Fibroblast of the conjunctiva (primary cell): ENCODE measurements at regions not wholly inside any gene's neighbourhood (a gene's known extent, or its start where the extent isn't known, plus 50 kb on each side); places are given as distances from the start of the nearest gene placed in this dataset.

Source experiments
- DNase-seq: peaks from one replicate; pipeline ENCODE4 v3.0.0-alpha.2; 2010; ENCODE audit warnings: low read depth

DNA sequence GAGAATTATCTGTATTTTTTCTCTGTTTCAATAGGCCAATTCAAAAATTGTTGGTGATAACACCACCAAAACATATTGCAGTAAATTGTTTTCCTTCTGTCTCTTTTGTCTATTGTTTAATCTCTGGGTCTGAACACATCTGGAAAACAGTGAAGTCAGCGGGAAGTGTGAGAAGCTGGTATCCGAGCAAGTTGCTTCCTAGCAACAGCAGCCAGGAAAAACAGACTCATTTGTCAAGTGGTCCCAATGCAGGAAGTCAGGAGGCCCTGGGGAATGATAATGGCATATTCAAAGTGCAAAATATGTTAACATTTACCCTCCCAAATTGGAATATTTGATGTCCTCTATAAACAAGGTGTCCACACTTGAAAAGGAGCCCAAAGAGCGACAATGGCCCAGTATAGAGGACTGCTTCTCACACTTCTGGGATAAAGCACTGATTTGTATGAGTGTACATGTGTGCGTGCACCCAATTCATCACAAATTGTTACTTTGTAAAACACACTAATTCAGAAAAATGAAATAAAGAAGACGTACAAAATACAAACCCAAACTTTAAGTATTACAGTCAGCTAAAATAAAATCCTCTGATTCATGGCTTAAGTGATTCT is 515.0 kb downstream of the TBC1D4 start:
- DNase-seq = peak; percentile 5

DNA sequence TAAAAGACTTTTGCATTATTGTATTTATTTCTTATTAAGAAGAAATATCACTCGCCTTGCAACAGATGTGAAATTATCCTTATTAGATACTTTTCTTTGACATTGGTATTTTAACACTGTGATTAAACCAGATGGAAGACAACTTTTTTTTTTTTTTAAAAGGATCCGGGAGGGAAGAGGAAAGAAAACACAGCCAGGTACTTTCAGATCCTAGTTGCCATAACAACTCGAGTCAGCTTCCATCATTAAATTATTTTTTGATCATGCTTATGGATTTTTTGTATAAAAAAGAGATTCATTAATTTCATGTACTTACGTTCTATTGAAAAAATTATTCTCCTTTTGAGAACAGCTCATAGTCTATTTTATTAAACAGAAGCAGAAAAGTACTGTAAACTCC is 515.7 kb downstream of the TBC1D4 start:
- no peak for DNase-seq

DNA sequence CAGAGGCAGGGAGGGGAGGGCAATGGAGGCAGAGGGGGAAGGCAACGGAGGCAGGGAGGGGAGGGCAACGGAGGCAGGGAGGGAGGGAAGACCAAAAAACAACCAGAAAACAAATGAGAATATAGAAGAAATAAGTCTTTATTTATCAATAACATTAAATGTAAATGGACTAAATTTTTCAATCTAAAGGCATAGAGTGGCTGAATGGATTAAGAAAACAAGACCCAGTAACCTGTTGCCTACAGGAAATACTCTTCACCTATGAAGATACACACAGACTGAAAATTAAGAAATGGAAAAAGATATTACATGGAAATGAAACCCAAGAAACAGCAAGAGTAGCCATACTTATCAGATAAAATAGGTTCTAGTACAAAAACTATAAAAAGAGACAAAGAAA is 536.3 kb downstream of the TBC1D4 start:
- no peak for DNase-seq

DNA sequence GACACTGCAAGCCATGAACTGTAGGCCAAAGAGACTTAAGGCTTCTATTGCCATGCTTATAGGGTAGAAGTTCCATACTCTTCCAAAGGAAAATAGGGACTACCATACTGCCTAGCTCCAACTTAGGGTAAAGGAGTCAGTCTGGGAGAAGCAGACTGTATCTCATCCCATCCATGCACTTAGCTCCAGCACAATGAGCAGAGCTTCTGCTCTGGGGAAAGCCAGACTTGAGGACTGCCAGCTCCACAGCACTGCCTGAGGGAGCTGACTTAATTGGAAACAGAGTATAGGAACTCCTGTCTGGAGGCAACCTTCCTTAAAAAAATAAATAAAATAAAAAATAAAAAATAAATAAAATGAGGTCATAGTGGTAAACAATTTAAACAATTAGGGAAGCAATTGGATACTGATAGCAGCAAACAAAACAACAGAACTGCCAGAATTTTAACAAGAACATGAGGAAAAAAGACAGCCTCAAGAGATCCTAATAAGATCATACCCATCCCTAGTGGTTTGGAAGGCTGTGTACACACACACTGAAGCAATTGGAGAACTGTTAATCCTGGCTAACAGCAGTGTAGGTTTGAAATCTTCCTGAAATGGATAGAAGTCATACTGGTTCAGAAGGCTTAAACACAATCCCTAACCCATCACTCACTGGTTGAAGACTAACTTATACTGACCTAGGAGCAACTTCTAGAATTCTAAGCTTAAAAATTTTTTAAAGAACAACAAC is 550.1 kb downstream of the TBC1D4 start:
- peak; percentile 17 for DNase-seq

DNA sequence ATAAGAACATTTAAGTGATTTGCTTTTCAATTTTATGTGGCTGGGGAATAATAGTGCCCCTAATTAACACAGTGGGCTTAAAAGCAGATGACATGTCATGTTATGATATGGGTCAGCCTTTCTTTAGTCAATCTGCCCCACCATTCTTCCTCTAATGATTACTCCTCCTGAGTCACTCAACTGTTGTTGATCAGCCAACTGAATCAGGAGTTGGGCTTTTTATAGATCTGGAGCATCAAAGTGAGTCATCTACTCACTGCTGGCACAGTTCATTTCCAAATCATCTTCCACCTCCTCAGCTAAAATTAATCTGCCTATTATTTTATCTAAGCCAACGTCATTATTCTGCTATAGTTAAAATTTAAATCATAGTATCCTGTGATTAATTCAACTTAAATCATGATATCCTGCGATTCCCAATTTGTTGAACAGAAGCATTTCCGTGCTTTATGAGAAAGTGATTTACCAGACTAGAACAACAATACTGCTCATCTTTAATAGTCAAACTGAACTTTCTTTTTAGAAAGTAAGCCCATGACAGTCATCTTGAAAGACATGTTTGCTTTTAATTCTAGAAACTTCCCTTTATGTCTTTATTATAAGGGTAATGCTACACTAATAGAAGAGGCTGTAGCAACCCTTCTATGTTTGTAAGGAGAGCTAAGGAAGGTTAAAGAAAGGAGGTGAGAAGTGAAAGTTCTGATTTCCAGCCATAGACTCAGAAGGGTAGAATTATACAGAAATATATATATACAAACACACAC is 551.4 kb downstream of the TBC1D4 start:
- DNase-seq = peak; percentile 27

DNA sequence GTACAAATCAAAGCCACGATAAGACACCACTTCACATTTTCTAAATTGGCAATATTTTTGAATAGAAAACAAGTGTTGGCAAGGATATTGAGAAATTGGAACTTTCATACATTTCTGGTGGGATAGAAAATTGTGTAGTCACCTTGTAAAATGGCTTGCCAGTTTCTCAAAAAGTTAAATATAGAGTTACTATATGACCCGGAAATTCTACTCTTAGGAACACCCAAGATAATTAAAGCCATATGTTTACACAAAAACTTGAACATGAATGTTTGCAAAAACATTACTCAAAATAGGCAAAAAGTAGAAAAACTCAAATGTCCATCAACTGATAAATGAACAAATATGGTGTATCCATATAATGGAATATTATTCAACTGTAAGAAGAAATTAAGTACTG is 552.5 kb downstream of the TBC1D4 start:
- peak; percentile 16 for DNase-seq

DNA sequence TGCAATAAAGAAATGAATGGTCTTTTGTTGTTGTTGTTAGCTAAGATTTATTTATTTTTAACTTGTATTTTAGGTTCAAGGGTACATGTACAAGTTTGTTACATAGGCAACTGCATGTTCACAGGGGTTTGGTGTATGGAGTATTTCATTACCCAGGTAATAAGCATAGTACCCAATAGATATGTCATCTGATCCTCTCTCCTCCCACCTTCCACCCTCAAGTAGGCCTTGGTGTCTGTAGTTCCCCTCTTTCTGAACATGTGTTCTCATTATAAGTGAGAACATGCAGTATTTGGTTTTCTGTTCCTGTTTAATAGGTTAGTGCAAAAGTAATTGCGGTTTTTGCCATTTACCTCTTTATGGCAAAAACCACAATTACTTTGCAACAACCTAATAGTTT is 554.1 kb downstream of the TBC1D4 start:
- DNase-seq = no peak

DNA sequence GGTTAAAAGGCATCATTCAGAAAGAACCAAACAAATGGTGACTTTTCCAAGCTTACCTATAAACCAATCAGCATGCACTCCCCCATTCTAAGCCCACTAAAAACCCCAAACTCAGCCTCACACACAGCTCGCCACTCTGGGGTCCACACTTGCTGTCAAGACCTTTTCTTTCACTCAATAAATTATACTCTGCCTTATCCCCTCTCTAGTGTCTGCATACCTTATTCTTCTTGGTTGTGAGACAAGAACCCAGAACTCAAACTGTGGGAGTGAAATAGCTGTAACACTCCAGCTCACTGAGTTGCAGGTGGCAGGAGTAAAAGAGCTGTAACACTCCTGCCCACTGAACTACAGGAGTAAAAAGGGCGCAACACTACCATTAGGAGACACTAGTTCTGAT is 559.0 kb downstream of the TBC1D4 start:
- DNase-seq = no peak

DNA sequence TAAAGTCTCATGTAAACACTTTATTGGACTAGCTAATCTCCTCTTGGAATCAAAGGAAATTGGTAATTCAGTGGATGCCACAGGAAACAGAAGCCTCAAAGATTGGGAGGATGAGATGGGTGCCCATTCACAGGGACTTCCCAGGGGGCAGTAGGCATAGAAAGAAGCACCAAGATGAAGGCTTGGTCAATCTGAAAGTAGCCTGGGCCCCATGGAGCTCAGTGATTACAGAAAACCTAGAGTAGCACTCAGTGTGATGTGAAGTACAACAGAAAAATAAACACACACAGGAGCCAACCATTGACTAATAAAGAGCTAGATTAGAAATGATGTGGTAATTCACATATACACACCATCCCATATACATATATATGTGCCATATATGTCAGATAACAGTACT is 560.6 kb downstream of the TBC1D4 start:
- DNase-seq = no peak

DNA sequence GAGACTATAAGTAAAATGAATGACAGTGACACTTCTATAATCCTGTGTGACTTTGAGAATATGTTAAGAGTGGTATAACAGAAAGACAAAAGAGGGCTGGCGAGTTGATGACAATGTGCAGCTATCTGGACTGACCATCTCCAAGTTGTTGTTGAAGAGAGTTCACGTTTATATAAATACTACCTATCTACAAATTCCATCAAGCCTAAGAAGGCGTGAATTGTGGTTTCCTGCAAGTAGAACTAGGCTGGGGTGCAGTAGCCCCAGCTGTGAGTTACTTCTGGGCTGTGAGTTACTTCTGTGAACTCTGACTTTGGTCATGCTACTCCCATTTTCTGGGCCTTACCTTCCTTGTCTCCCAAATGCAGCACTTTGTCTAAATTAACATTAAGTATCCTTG is 561.0 kb downstream of the TBC1D4 start:
- DNase-seq = no peak

DNA sequence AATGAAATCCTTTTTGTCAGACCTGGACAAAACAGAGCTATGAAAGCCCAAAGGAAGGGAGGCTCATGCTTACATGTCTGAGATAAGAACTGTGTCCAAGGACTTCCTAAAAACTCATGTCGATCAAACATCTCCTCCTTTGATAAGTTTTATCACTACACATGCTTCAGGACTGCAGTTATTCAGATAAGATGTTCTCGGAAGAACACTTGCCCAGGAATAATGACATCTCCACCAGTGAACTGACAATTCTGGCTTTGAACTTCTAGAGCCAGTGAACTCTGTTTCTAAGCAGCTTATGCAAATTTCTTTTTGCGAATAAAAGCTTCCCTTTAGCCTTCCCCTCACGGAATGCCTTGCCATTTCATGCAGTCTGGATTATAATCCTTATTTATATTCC is 561.6 kb downstream of the TBC1D4 start:
- DNase-seq = no peak

DNA sequence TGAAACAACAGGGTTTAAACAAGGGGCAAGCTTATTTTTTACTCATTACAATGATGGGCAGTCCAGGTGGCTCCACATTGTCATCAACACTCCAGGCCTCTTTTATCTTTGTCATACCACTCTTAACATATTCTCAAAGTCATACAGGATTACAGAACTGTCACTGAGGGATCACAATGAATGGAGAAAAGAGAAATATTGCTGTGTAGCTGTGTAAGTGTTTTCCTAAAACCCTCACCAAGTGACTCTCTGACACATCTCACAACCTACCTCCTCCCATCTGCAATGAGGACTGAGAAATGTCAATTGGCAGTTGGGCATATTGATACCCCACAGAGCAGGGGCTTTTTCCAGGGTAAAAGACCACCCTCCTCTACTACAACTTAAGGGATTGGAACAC is 562.1 kb downstream of the TBC1D4 start:
- no peak for DNase-seq

DNA sequence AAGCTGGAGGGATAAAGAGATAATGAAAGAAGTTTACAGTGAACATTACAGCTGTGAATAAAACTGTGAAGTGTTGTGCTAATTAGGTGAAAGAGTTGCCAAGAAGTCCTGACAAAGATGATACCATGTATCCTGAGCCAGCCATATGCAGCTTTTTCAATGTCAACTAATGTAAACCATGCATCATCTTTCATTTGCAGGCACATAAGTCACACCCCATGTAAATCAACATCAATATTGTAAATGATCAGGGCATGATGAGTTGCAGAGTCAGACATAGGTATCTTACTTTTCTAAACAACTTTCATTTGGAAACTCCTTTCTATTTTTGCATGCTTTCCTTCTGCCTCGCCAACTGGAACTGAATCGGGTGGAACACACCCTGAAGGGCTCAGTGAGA is 569.1 kb downstream of the TBC1D4 start:
- DNase-seq = no peak

DNA sequence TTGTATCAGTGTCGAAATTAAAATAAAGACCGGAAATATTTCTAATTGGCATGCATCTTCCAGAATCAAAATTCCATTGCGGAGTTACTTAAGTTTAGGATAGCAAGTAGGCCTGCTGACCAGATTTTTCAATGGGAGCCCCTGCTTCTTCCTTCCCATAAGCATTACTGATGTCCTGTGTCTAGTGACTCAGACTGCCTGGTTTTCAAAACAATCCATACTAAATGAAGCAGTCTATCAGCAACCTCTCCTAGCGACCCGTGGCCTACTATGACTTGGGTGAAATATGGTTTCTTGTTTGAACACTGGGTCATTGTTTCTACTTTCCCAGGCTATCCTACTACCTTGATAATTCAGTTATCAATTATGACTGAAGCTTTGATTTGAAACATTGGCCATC is 571.6 kb downstream of the TBC1D4 start:
- DNase-seq = no peak

DNA sequence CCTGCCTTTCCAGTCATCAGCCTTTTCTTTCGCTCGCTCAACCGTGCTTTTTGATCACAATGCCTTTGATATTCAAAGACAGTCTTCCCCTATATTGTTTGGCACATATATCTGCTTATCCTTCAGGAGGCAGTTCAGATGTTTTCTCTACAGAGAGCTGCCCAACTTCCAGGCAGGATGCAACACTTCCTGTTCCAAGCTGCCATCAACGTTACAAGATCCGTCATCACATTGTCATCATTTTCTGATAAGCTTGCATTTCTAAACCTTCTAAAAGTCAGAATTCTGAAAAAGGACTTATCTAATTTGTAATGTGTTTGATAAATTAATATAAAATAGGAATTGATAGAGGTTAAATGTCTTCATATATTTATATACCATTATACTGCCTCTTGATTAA is 574.2 kb downstream of the TBC1D4 start:
- DNase-seq = no peak

DNA sequence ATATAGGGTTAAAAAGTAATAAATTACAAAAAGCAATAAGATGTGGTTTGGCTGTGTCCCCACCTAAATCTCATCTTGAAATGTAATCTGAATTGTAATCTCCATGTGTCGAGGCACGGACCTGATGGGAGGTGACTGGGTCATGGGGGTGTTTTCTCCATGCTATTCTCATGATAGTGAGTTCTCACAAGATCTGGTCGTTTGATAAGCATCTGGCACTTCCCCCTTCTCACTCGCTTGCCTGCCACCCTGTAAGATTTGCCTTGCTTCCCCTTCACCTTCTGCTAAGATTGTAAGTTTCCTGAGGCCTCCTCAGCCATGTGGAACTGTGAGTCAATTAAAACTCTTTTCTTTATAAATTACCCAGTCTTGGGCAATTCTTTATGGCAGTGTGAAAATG is 577.4 kb downstream of the TBC1D4 start:
- DNase-seq = no peak

DNA sequence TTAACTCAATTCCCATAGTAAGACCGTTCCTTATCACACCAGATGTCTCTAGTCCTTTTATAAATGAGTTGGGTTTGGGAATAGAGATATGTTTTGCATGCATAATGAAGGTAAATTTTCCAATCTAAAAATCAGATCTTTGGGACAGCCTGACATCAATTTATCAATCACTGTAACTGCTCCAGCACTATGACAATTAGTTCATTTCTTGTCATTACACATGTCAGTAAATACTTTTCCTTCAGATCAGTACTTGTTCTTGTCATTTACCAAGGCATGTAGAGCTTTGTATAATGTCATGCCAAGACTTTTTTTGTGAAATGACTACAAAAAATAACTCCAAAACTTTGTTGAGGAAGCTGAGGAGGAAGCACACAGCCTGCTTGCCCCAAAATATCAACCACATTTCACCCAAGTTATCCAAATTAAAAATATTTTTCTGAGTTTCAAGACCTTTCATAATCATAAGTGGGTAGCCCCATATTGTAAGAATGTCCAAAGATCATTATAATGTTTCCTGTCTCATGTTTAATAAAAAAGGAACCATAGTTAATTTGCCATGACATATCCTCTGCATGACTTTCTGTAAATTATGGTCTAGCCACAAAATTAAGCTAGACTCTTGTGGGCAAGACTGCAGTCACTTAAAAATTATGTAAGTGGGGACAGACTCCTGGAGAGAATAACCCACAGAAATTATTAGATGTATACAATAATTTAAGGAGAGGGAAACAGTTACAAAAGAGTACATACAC is 586.8 kb downstream of the TBC1D4 start:
- no peak for DNase-seq

DNA sequence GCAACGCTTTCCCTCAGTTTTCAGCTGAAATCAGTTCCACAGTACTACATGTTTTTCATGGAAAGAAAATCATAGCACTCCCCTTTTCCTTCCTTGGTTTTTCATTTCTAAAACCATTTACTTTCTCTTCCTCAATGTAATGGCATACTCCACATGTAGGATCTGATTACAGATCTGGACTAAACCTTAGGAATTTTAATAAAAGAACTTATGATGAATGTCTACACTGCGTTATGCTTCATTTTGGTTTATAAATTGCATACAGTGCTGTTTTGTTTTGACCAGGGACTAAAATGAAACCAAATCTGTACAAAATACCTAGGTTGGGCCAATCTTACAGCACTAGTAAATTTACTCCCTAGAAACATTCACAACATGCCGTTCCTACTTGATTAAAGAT is 589.9 kb downstream of the TBC1D4 start:
- DNase-seq = no peak

DNA sequence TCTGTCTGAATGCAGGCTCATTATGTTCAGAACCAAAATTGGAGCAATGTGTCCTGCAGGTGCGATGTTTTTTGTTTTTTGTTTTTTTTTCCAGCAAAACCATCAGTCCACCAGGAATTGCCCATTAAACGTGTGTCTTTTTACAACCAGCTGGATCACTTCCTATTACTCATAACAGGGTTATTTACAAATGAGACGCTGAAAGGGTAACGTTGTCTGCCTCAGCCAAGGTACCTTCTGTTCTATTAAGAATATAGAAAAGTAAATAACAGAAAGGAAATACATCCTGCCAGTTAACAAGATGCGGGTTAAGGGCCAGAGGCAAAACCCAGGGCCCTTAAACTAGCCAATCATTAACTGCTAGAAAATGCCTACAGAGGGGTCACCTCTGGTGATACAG is 590.4 kb downstream of the TBC1D4 start:
- DNase-seq = no peak

DNA sequence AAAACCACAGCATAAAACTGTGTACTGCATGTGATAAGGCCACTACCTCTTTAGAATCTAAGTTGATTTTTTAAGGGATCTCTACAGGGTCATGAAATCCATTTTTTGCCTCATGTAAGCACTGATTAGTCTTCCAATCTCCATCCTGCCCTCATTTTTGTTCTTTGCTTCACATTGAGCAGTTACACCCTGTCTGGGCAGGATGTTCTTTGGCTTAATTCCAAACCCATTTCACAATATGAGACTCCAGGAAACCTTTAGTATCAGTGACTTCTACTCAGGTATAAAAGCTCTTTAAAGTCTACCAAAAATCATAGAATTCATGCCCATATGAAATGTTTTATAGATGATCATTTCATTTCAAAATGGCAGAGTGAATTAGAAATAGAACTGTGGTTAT is 592.6 kb downstream of the TBC1D4 start:
- DNase-seq = no peak

DNA sequence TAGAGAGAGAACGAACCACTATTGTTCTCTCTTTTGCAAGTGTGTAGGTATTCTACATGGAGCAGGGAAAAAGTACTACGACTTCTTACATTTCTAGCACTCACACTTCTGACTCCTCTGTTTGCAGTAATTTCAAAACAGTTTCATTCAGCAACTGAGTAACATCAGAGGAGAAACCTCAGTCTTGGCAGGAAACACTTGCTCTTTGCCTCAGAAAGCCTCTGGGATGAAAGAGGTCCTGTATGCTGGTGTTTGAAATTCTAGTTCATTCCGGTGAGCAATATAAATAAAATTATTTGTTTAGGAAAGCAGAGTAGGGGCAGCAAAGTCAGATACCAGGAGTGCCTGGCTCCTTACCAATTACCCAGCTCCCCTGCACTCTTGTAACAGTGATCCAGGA is 595.5 kb downstream of the TBC1D4 start:
- no peak for DNase-seq

DNA sequence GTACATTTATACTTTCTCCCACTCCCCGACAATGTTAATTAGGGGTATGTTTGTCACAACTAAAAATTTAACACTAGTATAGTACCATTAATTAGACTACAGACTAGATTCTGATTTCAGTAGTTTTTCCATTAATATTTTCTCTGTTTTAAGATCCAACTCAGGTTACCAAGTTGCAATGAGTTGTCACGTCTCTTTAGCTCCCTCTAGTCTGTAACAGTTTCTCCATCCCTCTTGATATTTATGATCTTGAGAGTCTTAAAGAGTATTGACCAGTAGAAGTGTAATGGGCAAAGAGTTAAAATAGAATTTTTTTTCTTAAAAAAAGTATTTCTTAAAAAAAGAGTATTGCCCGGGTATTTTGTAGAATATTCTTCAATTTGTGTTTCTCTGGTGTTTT is 598.1 kb downstream of the TBC1D4 start:
- DNase-seq = no peak
